SK-N-SH treated with all-trans-retinoic acid at 6 μM for 48 hours (cell line): ENCODE measurements at regions not wholly inside any gene's neighbourhood (a gene's known extent, or its start where the extent isn't known, plus 50 kb on each side); places are given as distances from the start of the nearest gene placed in this dataset.

Experiments used
- ATAC-seq: fragments of 200-7000 bp; cut with Tn5 transposase; 3 replicates; pipeline ENCODE4 v1.9.1; 2020; ENCODE audit warnings: mild to moderate bottlenecking, moderate library complexity
- BACH2 ChIP-seq: fragments of 250-450 bp; sonication (Bioruptor Pico); IDR thresholded peaks from 2 replicates; pipeline ENCODE4 v1.9.0; 2021; ENCODE audit warnings: mild to moderate bottlenecking, borderline replicate concordance
- CSDC2 ChIP-seq: fragments of 250-450 bp; sonication (Bioruptor Pico); IDR thresholded peaks from 2 replicates; pipeline ENCODE4 v1.5.0; 2020; ENCODE audit warnings: mild to moderate bottlenecking, moderate library complexity
- GLIS3 ChIP-seq: fragments of 250-450 bp; sonication (Bioruptor Pico); IDR thresholded peaks from 2 replicates; pipeline ENCODE4 v1.5.0; 2020; ENCODE audit warnings: mild to moderate bottlenecking, moderate library complexity
- ISL1 ChIP-seq: fragments of 250-450 bp; sonication (Bioruptor Pico); IDR thresholded peaks from 2 replicates; pipeline ENCODE4 v2.1.2; 2022; ENCODE audit warnings: mild to moderate bottlenecking, moderate library complexity
- OSR1 ChIP-seq: fragments of 250-450 bp; sonication (Bioruptor Pico); IDR thresholded peaks from 2 replicates; pipeline ENCODE4 v1.8.0; 2022; ENCODE audit warnings: moderate library complexity, mild to moderate bottlenecking, inconsistent platforms
- PPARA ChIP-seq: fragments of 250-450 bp; sonication (Bioruptor Pico); IDR thresholded peaks from 2 replicates; pipeline ENCODE4 v1.5.0; 2020; ENCODE audit warnings: mild to moderate bottlenecking, borderline replicate concordance
- SNAI2 ChIP-seq: fragments of 250-450 bp; sonication (Bioruptor Pico); IDR thresholded peaks from 2 replicates; pipeline ENCODE4 v1.5.0; 2020; ENCODE audit warnings: mild to moderate bottlenecking, moderate library complexity
- ZFP30 ChIP-seq: fragments of 450-650 bp; formaldehyde crosslinking; IDR thresholded peaks from 2 replicates; pipeline ENCODE4 v1.5.0; 2022; ENCODE audit warnings: mild to moderate bottlenecking, moderate library complexity
- ZNF565 ChIP-seq: fragments of 450-650 bp; formaldehyde crosslinking; conservative IDR thresholded peaks from 2 replicates; pipeline ENCODE4 v1.5.0; 2020; ENCODE audit warnings: low read depth, mild to moderate bottlenecking, moderate library complexity
- TF ChIP-seq, protein P1 (sequence below): fragments of 250-450 bp; sonication (Bioruptor Pico); IDR thresholded peaks from 2 replicates; pipeline ENCODE4 v1.5.1; 2021; ENCODE audit warnings: mild to moderate bottlenecking, moderate library complexity
- TF ChIP-seq, protein P2 (sequence below): fragments of 250-450 bp; sonication (Bioruptor Pico); IDR thresholded peaks from 2 replicates; pipeline ENCODE4 v1.5.1; 2020; ENCODE audit warnings: low read depth, mild to moderate bottlenecking, moderate library complexity

DNA sequence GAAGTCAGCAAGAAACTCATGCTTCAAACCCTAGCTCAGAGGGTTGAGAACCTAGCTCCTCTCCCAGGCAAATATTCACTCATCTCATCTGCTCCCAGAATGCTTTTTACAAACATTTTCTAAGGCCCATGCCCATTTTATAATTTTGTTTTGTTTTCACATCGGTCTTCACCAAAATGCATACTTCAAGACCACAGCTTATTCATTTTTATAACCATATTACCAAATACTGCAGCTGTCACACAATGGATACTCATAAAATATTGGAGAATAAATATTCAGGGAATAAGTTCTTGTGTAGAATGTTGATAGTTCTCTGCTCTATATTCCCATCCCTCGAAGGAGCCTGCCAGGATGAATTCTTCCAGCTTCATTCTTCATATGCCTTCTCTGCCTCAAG is 50.8 kb upstream of the HOXC13 start:
- no peak for ATAC-seq
- no peak for TF ChIP-seq BACH2
- TF ChIP-seq OSR1 (CRISPR knock-in tag), result no peak
- no peak for TF ChIP-seq ZFP30
- TF ChIP-seq CSDC2, result no peak
- no peak for TF ChIP-seq SNAI2 (CRISPR knock-in tag)
- TF ChIP-seq GLIS3 (CRISPR knock-in tag), result no peak
- no peak for TF ChIP-seq ISL1 (CRISPR knock-in tag)
- TF ChIP-seq ZNF565 (CRISPR knock-in tag), result no peak
- TF ChIP-seq PPARA (CRISPR knock-in tag), result no peak
- TF ChIP-seq, protein P1, sequence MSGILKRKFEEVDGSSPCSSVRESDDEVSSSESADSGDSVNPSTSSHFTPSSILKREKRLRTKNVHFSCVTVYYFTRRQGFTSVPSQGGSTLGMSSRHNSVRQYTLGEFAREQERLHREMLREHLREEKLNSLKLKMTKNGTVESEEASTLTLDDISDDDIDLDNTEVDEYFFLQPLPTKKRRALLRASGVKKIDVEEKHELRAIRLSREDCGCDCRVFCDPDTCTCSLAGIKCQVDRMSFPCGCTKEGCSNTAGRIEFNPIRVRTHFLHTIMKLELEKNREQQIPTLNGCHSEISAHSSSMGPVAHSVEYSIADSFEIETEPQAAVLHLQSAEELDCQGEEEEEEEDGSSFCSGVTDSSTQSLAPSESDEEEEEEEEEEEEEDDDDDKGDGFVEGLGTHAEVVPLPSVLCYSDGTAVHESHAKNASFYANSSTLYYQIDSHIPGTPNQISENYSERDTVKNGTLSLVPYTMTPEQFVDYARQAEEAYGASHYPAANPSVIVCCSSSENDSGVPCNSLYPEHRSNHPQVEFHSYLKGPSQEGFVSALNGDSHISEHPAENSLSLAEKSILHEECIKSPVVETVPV (CRISPR knock-in tag), result no peak
- TF ChIP-seq, protein P2, sequence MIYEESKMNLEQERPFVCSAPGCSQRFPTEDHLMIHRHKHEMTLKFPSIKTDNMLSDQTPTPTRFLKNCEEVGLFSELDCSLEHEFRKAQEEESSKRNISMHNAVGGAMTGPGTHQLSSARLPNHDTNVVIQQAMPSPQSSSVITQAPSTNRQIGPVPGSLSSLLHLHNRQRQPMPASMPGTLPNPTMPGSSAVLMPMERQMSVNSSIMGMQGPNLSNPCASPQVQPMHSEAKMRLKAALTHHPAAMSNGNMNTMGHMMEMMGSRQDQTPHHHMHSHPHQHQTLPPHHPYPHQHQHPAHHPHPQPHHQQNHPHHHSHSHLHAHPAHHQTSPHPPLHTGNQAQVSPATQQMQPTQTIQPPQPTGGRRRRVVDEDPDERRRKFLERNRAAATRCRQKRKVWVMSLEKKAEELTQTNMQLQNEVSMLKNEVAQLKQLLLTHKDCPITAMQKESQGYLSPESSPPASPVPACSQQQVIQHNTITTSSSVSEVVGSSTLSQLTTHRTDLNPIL, result no peak
